Activated CD8-positive, alpha-beta T cell treated with anti-CD3 and anti-CD28 coated beads for 36 hours (primary cell): ENCODE measurements at regions not wholly inside any gene's neighbourhood (a gene's known extent, or its start where the extent isn't known, plus 50 kb on each side); places are given as distances from the start of the nearest gene placed in this dataset.

Experiments
- ATAC-seq: fragments of 200-7000 bp; cut with Tn5 transposase; one replicate; pipeline ENCODE4 v1.10.0; 2021; ENCODE audit warnings: mild to moderate bottlenecking, moderate library complexity
- CTCF ChIA-PET: fragments of 350-600 bp; sonication (Branson Sonifier 250); formaldehyde crosslinking; loops from one replicate; lab custom pipeline; 2021; ENCODE audit warnings: antibody characterized with exemption; lab: Charles Lee
- POLR2A ChIA-PET: fragments of 350-600 bp; sonication (Branson Sonifier 250); formaldehyde crosslinking; loops from one replicate; lab custom pipeline; 2021; ENCODE audit warnings: antibody characterized with exemption; lab: Charles Lee
- DNase-seq: peaks from one replicate; pipeline ENCODE4 v3.0.0-alpha.2; 2020
- H3K27ac Mint-ChIP-seq: one replicate; pipeline ENCODE4 v1.8.0; 2021; ENCODE audit warnings: mild to moderate bottlenecking, mixed read lengths
- H3K27me3 Mint-ChIP-seq: one replicate; pipeline ENCODE4 v1.8.0; 2021; ENCODE audit warnings: mixed read lengths
- H3K36me3 Mint-ChIP-seq: one replicate; pipeline ENCODE4 v1.8.0; 2021; ENCODE audit warnings: low read depth, mixed read lengths
- H3K4me1 Mint-ChIP-seq: one replicate; pipeline ENCODE4 v1.8.0; 2021; ENCODE audit warnings: low read depth, mixed read lengths
- H3K4me3 Mint-ChIP-seq: one replicate; pipeline ENCODE4 v1.8.0; 2021; ENCODE audit warnings: mild to moderate bottlenecking, moderate library complexity, mixed read lengths
- H3K9me3 Mint-ChIP-seq: one replicate; pipeline ENCODE4 v1.8.0; 2021; ENCODE audit warnings: mixed read lengths
- intact Hi-C: fragments of 100-400 bp; cut with micrococcal nuclease; formaldehyde crosslinking; loops from one replicate; pipeline ENCODE4 v1.10.0; 2022
- TF ChIP-seq, protein P1 (sequence below): fragments of 200-600 bp; IDR thresholded peaks from one replicate; pipeline ENCODE4 v1.8.0; 2022; ENCODE audit warnings: antibody characterized with exemption, mild to moderate bottlenecking

DNA sequence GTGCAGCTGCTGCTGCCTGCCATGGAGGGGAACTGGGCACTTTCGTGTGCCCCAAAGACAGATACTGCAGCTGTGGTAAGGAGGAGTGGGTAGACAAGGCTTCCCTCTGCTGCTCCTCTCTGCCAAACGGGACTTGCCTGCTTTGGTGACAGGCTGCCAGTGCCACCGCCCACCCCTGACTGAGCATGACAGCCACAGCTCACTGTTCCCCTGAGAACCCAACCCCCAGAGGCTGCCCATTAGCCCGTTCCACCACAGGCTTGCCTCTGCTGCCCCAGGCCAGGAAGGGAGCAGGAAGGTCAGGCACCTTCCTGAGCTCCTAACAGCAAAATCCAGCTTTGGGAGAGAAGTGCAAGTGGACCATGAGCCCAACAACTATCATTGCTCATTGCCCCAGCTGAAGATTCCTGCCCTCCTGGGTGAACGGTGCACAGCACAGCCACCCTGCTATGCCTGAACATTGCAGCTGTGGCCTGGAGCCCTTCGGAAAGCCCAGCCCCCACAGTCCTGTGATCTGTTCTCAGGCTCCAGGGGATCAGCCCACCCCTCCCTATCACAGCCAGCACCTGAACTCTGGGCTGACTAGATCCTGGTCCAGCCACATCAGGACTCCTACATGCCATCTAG, 58.7 kb upstream of the ANTXRL start:
- intact Hi-C loops: no loop called here
- TF ChIP-seq, protein P1, sequence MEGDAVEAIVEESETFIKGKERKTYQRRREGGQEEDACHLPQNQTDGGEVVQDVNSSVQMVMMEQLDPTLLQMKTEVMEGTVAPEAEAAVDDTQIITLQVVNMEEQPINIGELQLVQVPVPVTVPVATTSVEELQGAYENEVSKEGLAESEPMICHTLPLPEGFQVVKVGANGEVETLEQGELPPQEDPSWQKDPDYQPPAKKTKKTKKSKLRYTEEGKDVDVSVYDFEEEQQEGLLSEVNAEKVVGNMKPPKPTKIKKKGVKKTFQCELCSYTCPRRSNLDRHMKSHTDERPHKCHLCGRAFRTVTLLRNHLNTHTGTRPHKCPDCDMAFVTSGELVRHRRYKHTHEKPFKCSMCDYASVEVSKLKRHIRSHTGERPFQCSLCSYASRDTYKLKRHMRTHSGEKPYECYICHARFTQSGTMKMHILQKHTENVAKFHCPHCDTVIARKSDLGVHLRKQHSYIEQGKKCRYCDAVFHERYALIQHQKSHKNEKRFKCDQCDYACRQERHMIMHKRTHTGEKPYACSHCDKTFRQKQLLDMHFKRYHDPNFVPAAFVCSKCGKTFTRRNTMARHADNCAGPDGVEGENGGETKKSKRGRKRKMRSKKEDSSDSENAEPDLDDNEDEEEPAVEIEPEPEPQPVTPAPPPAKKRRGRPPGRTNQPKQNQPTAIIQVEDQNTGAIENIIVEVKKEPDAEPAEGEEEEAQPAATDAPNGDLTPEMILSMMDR: no peak
- Mint-ChIP-seq H3K9me3 (peaks cover 3% of the 10 kb centered on the region), H3K36me3 (peaks cover 5% of the 10 kb centered on the region), H3K4me1 (peaks cover 8% of the 10 kb centered on the region), H3K27ac (no peak overlapping the region), H3K4me3 (no peak overlapping the region), H3K27me3 (no peaks in the 10 kb centered on the region)
- ChIA-PET POLR2A (no interaction called here), CTCF (interaction anchor here (0.8 to 3.0 kb wide), 10 partner anchors 9 to 208 kb away, joined by 3 to 16 read pairs (median 3); no protein-coding TSS in a partner anchor)
- peak; percentile 19 for ATAC-seq
- DNase-seq: no peak

DNA sequence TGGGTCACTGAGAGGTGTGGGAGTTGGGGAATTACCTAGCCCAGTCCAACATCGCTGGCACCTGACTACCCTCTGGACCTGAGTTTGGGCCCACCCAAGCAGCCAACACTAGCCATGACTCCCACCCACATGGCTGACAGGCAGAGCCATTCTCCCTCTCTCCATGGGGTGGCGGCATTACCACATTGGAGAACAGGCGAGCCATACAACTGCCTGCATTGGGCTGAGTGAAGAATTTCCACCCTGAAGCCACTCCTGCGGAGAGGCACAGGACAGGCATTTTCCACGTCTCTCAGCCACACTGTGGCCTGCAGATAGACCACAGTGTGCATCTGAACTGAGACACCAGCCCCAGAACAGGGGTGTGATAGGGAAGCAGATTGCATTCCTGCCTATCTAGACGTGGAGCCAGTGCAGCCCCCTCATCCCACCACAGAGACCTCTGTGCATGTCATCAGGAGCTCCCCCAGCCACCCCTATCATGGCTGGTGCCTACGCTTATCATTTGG, 58.2 kb upstream of the ANTXRL start:
- DNase-seq (peak; percentile 80), ATAC-seq (peak; percentile 98)
- Mint-ChIP-seq H3K27ac (no peak overlapping the region), H3K9me3 (peaks cover 3% of the 10 kb centered on the region), H3K27me3 (no peaks in the 10 kb centered on the region), H3K4me3 (no peak overlapping the region), H3K36me3 (peaks cover 5% of the 10 kb centered on the region), H3K4me1 (peaks cover 8% of the 10 kb centered on the region)
- intact Hi-C loops: no loop called here
- ChIA-PET CTCF (interaction anchor here (0.6 to 3.0 kb wide), 22 partner anchors 10 to 337 kb away, joined by 3 to 16 read pairs (median 4); partner anchors contain the start of gene ANTXRL), POLR2A (no interaction called here)
- TF ChIP-seq, protein P1: peak; percentile 54

DNA sequence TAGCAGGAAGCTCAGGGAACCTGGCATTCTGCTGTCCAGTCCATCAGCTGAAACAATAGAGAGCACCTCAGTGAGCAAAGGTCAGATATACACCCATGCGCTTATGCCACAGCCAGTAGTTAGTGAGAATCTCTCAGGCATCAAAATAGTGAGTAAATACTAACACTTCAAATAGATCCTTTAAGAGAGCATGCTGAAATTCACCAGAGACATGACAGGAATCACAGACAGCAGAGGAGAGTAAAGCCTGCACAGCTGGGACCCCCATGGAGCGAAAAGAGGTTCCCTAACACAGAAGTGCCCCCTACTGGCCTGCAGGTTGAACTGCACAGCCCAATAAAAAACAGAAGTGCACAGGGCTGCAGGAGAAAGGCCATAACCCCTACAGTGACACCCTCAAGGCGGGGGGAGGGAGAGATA, 57.6 kb upstream of the ANTXRL start:
- ATAC-seq: peak; percentile 52
- peaks cover 3% of the 10 kb centered on the region for H3K9me3 Mint-ChIP-seq
- POLR2A ChIA-PET: no interaction called here
- TF ChIP-seq, protein P1: peak; percentile 56
- H3K36me3 Mint-ChIP-seq: peaks cover 5% of the 10 kb centered on the region
- CTCF ChIA-PET: interaction anchor here (0.6 to 3.0 kb wide), 23 partner anchors 8 to 336 kb away, joined by 3 to 16 read pairs (median 4); partner anchors contain the start of gene ANTXRL
- no peak overlapping the region for H3K27ac Mint-ChIP-seq
- intact Hi-C loops: no loop called here
- peaks cover 8% of the 10 kb centered on the region for H3K4me1 Mint-ChIP-seq
- H3K27me3 Mint-ChIP-seq: no peaks in the 10 kb centered on the region
- DNase-seq: peak; percentile 38
- H3K4me3 Mint-ChIP-seq: no peak overlapping the region

DNA sequence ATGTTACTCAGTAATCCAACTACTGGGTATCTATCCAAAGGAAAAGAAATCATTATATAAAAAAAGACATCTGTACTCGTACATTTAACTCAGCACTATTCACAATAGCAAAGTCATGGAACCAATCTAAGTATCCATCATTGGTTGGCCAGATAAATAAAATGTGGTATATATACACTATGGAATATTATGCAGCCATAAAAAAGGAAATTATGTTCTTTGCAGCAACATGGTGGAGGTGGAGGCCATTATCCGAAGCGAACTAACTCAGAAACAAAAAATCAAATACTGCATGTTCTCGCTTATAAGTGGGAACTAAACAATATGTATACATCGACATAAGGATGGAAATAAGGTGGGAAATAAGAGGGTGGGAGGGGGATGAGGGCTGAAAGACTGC, 56.2 kb upstream of the ANTXRL start:
- ATAC-seq: no peak
- TF ChIP-seq, protein P1: no peak
- H3K4me1 Mint-ChIP-seq: peaks cover 8% of the 10 kb centered on the region
- peaks cover 6% of the 10 kb centered on the region for H3K36me3 Mint-ChIP-seq
- no peaks in the 10 kb centered on the region for H3K27me3 Mint-ChIP-seq
- no peak for DNase-seq
- ChIA-PET POLR2A (no interaction called here), CTCF (interaction anchor here (0.8 to 3.0 kb wide), 3 partner anchors 12 to 300 kb away, joined by 3 to 16 read pairs (median 4); no protein-coding TSS in a partner anchor)
- peaks cover 3% of the 10 kb centered on the region for H3K9me3 Mint-ChIP-seq
- H3K4me3 Mint-ChIP-seq: no peak overlapping the region
- intact Hi-C loops: no loop called here
- no peak overlapping the region for H3K27ac Mint-ChIP-seq

DNA sequence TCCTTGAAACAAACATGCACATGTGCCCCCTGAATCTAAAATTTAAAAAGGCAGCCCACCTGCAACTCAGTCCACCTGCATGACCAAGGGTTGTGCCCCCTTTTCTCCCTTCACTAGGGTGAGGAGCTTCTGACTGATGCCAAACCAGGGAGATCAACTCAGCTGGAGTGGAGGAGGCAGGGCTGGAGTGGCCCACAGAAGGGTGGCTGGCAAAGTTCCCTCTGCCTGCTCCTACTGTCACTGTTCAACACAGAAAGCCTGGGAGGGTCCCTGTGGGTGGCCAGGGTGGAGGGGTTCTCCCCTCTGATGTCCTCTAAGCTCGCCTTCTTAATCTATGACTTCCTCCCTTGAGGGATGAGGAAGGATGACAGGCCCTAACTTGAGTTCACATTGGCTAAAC, 55.7 kb upstream of the ANTXRL start:
- DNase-seq (no peak), ATAC-seq (no peak)
- POLR2A ChIA-PET: no interaction called here
- intact Hi-C loops: no loop called here
- CTCF ChIA-PET: interaction anchor here (2.2 kb wide), 1 partner anchor 100 kb away, joined by 4 read pairs; no protein-coding TSS in a partner anchor
- H3K27ac Mint-ChIP-seq: no peak overlapping the region
- TF ChIP-seq, protein P1: no peak
- peaks cover 3% of the 10 kb centered on the region for H3K9me3 Mint-ChIP-seq
- peaks cover 8% of the 10 kb centered on the region for H3K4me1 Mint-ChIP-seq
- H3K4me3 Mint-ChIP-seq: no peak overlapping the region
- peaks cover 6% of the 10 kb centered on the region for H3K36me3 Mint-ChIP-seq
- H3K27me3 Mint-ChIP-seq: no peaks in the 10 kb centered on the region
